ENCODE measurements at regions not wholly inside any gene's neighbourhood (a gene's known extent, or its start where the extent isn't known, plus 50 kb on each side); places are given as distances from the start of the nearest gene placed in this dataset.

GRCh38 chr4:61143461-61143860 is 56.7 kb upstream of the ADGRL3 start:
- TF ChIP-seq GATA2 (IDR thresholded peaks at IDR 0.05; ENCODE audit: low read depth, low read length) (no peak), GATA3 (IDR thresholded peaks at IDR 0.05; ENCODE audit: low read depth, low read length) (no peak)
